NB4 (cell line): ENCODE measurements at regions not wholly inside any gene's neighbourhood (a gene's known extent, or its start where the extent isn't known, plus 50 kb on each side); places are given as distances from the start of the nearest gene placed in this dataset.

Source experiments
- DNase-seq: peaks from one replicate; pipeline ENCODE4 v3.0.0; 2010; ENCODE audit warnings: low read depth
- H3K4me3 ChIP-seq: one replicate; pipeline ENCODE4 v1.5.1; 2011; ENCODE audit warnings: mild to moderate bottlenecking, low read depth, low read length, moderate library complexity
- MYC ChIP-seq: IDR thresholded peaks from 2 replicates; pipeline ENCODE4 v1.6.1; 2011; ENCODE audit warnings: low read depth, low read length
- POLR2A ChIP-seq: IDR thresholded peaks from 2 replicates; pipeline ENCODE4 v1.6.1; 2011; ENCODE audit warnings: mild to moderate bottlenecking; ENCODE audit not compliant: insufficient read length; ENCODE audit errors: extremely low read depth
- TF ChIP-seq, protein P1 (sequence below): IDR thresholded peaks from one replicate; pipeline ENCODE4 v1.5.1; 2012; ENCODE audit warnings: low read depth, low read length
- TF ChIP-seq, protein P2 (sequence below): IDR thresholded peaks from 2 replicates; pipeline ENCODE4 v1.6.1; 2011; ENCODE audit warnings: low read depth, low read length

DNA sequence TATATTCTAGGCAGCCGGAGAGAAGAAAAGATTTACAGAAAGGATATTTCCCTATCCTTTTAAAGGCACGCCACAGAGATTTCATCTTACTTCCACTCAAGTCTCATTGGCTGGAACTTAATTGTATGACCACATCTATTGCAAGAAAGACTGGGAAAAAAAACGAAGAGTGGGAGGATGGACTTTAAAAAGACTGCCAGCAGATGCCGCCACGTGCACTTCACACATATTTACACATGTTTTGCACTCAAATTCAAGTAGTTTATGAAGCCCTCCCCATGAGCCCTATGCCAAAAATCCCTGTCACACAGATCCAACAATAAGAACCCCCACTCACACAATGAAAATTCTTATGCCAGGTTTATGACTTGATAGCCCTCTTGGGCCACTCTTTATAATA is 138.5 kb upstream of the TYRP1 start:
- DNase-seq = peak; percentile 57
- no peak overlapping the region for H3K4me3 ChIP-seq
- peak; percentile 53; the same call in 1 of the 2 replicates for TF ChIP-seq MYC
- TF ChIP-seq, protein P1, sequence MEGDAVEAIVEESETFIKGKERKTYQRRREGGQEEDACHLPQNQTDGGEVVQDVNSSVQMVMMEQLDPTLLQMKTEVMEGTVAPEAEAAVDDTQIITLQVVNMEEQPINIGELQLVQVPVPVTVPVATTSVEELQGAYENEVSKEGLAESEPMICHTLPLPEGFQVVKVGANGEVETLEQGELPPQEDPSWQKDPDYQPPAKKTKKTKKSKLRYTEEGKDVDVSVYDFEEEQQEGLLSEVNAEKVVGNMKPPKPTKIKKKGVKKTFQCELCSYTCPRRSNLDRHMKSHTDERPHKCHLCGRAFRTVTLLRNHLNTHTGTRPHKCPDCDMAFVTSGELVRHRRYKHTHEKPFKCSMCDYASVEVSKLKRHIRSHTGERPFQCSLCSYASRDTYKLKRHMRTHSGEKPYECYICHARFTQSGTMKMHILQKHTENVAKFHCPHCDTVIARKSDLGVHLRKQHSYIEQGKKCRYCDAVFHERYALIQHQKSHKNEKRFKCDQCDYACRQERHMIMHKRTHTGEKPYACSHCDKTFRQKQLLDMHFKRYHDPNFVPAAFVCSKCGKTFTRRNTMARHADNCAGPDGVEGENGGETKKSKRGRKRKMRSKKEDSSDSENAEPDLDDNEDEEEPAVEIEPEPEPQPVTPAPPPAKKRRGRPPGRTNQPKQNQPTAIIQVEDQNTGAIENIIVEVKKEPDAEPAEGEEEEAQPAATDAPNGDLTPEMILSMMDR = peak; percentile 46
- TF ChIP-seq POLR2A = no peak
- TF ChIP-seq, protein P2, sequence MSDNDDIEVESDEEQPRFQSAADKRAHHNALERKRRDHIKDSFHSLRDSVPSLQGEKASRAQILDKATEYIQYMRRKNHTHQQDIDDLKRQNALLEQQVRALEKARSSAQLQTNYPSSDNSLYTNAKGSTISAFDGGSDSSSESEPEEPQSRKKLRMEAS = peak; percentile 93

DNA sequence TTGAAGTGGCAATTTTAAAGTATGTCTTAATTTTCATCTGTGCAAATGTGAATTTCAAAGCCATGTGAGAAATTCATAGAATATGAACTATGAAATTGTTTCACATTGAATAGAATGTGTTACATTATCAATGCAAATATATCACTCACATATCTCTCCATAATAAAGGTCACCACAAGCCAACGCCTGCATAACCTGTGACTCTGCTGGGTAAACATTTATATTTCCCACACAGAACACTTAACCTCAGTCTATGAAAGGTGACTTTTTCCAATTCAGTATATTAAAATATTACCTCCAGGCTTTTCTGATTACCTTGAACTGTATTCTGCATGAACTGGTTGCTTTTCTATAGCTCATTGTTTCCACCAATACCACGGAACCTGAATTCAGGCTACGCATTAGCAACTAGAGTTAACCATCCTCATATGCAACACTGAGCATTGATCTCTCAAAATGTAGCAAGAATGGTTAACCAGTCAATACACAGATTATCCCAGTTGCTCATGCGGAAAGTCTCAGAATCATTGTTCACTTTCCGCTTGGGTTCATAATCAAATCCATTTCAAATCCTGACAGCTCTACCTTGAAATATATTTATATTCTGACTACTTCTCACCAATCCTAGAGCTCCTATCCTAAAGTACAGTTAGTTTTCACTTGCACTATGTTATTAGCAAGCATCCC is 126.6 kb upstream of the TYRP1 start:
- no peak overlapping the region for H3K4me3 ChIP-seq
- TF ChIP-seq, protein P1 = no peak
- TF ChIP-seq, protein P2 = no peak
- TF ChIP-seq POLR2A = no peak
- no peak for TF ChIP-seq MYC
- DNase-seq = no peak

DNA sequence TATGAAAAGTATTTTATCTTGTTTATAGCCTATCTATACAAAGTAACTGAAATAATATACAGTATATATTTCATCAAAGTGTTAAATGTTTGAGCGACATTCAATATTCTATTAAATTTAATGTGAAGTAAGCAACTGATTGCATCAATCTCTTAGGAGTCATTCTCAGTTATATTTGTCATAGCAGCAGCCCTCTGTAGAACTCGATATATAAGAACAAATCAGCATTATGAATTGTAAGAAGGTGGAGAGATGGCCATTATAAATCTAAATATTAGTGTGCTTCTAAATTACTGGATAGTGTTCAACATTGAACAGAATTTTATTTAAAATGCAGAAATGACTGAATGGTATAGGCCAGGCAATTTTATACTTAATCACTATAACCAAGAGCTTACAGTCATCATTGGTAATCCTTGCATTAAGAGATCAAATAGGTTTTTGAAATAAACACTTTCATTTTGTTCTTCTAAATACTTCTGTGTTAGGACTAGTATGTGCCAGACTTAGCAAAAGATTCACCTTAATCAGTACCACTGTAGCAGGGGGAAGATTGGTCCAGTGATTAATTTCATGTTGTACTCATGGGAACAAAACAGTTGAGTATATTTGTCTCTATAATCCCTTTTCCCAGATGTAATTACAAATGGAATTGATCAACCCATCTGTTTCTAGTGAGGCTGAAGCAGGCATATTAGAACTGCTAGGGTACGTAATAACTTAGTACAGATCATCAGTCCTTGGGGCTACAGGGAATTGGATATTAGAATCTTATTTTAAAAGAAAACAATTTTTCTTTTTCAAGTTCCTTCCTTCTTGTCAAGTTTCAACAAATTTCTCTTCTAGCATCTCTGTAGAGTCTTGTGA is 108.3 kb upstream of the TYRP1 start:
- TF ChIP-seq MYC = no peak
- TF ChIP-seq POLR2A = no peak
- TF ChIP-seq, protein P2 = no peak
- TF ChIP-seq, protein P1 = no peak
- DNase-seq = no peak
- H3K4me3 ChIP-seq = no peak overlapping the region

DNA sequence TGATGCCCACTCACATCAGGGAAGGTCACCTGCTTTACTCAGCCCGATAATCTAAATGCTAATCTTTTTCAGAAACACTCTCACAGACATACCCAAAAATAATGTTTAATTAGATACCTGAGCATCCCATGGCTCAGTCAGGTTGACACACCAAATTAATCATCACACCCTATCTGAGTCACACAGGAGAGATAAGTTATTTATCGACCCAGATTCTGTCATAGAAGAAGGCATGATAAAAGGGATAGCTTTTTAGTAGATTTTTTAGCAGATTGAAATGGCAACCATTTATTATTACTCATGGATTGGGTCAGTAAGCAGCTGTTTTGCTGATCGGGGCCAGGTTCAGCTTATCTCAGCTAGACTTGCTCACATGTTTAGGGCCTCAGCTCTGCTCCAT is 97.8 kb upstream of the TYRP1 start:
- H3K4me3 ChIP-seq = no peak overlapping the region
- TF ChIP-seq, protein P1 = no peak
- TF ChIP-seq POLR2A = no peak
- no peak for TF ChIP-seq MYC
- TF ChIP-seq, protein P2 = no peak
- DNase-seq = no peak

DNA sequence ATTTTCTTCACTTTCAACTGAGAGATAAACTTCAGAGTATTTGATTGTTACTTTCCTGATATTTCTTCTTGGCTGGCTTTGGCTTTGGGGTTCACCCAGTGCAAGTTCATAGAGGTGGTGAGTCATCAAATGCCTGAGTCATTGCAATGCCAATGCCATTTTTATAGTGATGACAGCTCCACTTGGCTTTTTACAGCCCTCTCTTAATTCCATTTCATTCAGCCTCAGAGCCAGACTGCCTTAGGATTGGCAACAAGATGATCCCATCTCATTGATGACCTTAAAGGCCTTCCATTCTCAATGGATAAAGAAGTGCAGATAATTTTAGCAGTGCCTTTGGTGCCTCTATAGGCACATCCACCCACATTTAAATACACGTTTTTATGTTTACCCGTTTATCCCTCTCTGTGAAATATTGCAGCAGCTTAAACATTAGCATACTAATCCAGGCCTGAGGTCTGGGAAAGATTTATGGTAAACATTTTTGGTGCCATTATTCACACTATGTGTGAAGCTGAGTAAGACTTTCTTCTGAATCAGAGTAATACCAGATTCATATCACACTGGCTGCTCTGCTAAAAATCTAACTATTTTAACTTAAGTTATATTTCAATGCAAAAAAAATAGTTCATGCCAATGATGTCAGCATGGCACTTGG is 88.9 kb upstream of the TYRP1 start:
- DNase-seq = peak; percentile 31
- TF ChIP-seq, protein P1 = no peak
- TF ChIP-seq, protein P2 = no peak
- TF ChIP-seq MYC (no peak), POLR2A (no peak)
- H3K4me3 ChIP-seq = no peak overlapping the region
